DND-41 (cell line): ENCODE measurements at regions not wholly inside any gene's neighbourhood (a gene's known extent, or its start where the extent isn't known, plus 50 kb on each side); places are given as distances from the start of the nearest gene placed in this dataset.

Experiments used
- ATAC-seq: fragments of 200-7000 bp; cut with Tn5 transposase; 3 replicates; pipeline ENCODE4 v1.9.1; 2021; ENCODE audit warnings: low read depth; ENCODE audit not compliant: insufficient read depth
- DNase-seq: peaks from one replicate; pipeline ENCODE4 v3.0.0-alpha.2; 2020
- H2AFZ ChIP-seq: 2 replicates; pipeline ENCODE4 v1.6.0; 2012; ENCODE audit warnings: low read depth, low read length
- H3K27ac ChIP-seq: 2 replicates; pipeline ENCODE4 v1.5.1; 2012; ENCODE audit warnings: low read length, inconsistent platforms
- H3K27me3 ChIP-seq: fragments of 200-600 bp; sonication (generic); 2 replicates; pipeline ENCODE4 v1.6.0; 2012; ENCODE audit warnings: low read length, mild to moderate bottlenecking, inconsistent platforms; ENCODE audit not compliant: insufficient read depth, poor library complexity
- H3K36me3 ChIP-seq: 2 replicates; pipeline ENCODE4 v1.5.1; 2012; ENCODE audit warnings: low read length, inconsistent platforms; ENCODE audit not compliant: insufficient read depth
- H3K4me1 ChIP-seq: 2 replicates; pipeline ENCODE4 v1.5.1; 2012; ENCODE audit warnings: mild to moderate bottlenecking, low read length; ENCODE audit not compliant: insufficient read depth
- H3K4me2 ChIP-seq: 2 replicates; pipeline ENCODE4 v1.6.0; 2012; ENCODE audit warnings: mild to moderate bottlenecking, moderate library complexity, low read length, inconsistent platforms; ENCODE audit not compliant: insufficient read depth
- H3K4me3 ChIP-seq, 2 experiments: fragments of 200-600 bp in 1 of 2; shearing (Covaris generic) in 1 of 2; 2 replicates each; pipeline ENCODE4 v1.5.1; 2012 to 2016; ENCODE audit warnings: inconsistent platforms in 2 of 2, low read length in 2 of 2, mild to moderate bottlenecking in 2 of 2, low read depth in 1 of 2, moderate library complexity in 1 of 2
- H3K79me2 ChIP-seq: 2 replicates; pipeline ENCODE4 v1.6.0; 2012; ENCODE audit warnings: low read length, inconsistent platforms; ENCODE audit not compliant: insufficient read depth
- H3K9ac ChIP-seq: 2 replicates; pipeline ENCODE4 v1.6.0; 2012; ENCODE audit warnings: low read depth, mild to moderate bottlenecking, inconsistent platforms, low read length, moderate library complexity
- H3K9me3 ChIP-seq: 2 replicates; pipeline ENCODE4 v1.5.1; 2012; ENCODE audit warnings: low read length, moderate library complexity, mild to moderate bottlenecking, inconsistent platforms; ENCODE audit not compliant: insufficient read depth, severe bottlenecking
- H4K20me1 ChIP-seq: 2 replicates; pipeline ENCODE4 v1.6.0; 2012; ENCODE audit warnings: low read length; ENCODE audit not compliant: insufficient read depth
- EZH2 ChIP-seq: IDR thresholded peaks from 3 replicates; pipeline ENCODE4 v1.6.1; 2012; ENCODE audit warnings: borderline replicate concordance, low read depth, mild to moderate bottlenecking, moderate library complexity, low read length, inconsistent platforms; ENCODE audit not compliant: severe bottlenecking
- TF ChIP-seq, protein P1 (sequence below): IDR thresholded peaks from 2 replicates; pipeline ENCODE4 v1.5.1; 2012; ENCODE audit warnings: borderline replicate concordance, low read length, moderate library complexity, mild to moderate bottlenecking; ENCODE audit not compliant: poor library complexity, severe bottlenecking; ENCODE audit errors: extremely low read depth

GRCh38 chr16:6822041-6822440, 510.6 kb upstream of the RBFOX1 start:
- Histone ChIP-seq H3K36me3 (no peaks in the 10 kb centered on the region), H2AFZ (no peak overlapping the region), H3K9me3 (no peaks in the 10 kb centered on the region), H3K4me3 (no peak overlapping the region), H3K79me2 (no peaks in the 10 kb centered on the region), H3K9ac (no peak overlapping the region), H3K27ac (no peak overlapping the region), H4K20me1 (no peaks in the 10 kb centered on the region), H3K4me2 (no peak overlapping the region), H3K27me3 (no peaks in the 10 kb centered on the region), H3K4me1 (no peaks in the 10 kb centered on the region)
- TF ChIP-seq, protein P1, sequence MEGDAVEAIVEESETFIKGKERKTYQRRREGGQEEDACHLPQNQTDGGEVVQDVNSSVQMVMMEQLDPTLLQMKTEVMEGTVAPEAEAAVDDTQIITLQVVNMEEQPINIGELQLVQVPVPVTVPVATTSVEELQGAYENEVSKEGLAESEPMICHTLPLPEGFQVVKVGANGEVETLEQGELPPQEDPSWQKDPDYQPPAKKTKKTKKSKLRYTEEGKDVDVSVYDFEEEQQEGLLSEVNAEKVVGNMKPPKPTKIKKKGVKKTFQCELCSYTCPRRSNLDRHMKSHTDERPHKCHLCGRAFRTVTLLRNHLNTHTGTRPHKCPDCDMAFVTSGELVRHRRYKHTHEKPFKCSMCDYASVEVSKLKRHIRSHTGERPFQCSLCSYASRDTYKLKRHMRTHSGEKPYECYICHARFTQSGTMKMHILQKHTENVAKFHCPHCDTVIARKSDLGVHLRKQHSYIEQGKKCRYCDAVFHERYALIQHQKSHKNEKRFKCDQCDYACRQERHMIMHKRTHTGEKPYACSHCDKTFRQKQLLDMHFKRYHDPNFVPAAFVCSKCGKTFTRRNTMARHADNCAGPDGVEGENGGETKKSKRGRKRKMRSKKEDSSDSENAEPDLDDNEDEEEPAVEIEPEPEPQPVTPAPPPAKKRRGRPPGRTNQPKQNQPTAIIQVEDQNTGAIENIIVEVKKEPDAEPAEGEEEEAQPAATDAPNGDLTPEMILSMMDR, result no peak
- no peak for TF ChIP-seq EZH2
- DNase-seq (no peak), ATAC-seq (no peak)

- no peak overlapping the region for H2AFZ ChIP-seq
- no peaks in the 10 kb centered on the region for H3K36me3 ChIP-seq
- no peak overlapping the region for H3K4me2 ChIP-seq
- H3K4me3 ChIP-seq, result no peak overlapping the region
- DNase-seq (no peak), ATAC-seq (no peak)
- H3K9ac ChIP-seq, result no peak overlapping the region
- no peaks in the 10 kb centered on the region for H3K27me3 ChIP-seq
- TF ChIP-seq EZH2, result no peak
- TF ChIP-seq, protein P1, result no peak
- no peaks in the 10 kb centered on the region for H3K9me3 ChIP-seq
- no peak overlapping the region for H3K27ac ChIP-seq
- H4K20me1 ChIP-seq, result no peaks in the 10 kb centered on the region
- no peaks in the 10 kb centered on the region for H3K79me2 ChIP-seq
- H3K4me1 ChIP-seq, result no peaks in the 10 kb centered on the region
Observed at GRCh38 chr16:6804461-6804860, 528.2 kb upstream of the RBFOX1 start.

DNA sequence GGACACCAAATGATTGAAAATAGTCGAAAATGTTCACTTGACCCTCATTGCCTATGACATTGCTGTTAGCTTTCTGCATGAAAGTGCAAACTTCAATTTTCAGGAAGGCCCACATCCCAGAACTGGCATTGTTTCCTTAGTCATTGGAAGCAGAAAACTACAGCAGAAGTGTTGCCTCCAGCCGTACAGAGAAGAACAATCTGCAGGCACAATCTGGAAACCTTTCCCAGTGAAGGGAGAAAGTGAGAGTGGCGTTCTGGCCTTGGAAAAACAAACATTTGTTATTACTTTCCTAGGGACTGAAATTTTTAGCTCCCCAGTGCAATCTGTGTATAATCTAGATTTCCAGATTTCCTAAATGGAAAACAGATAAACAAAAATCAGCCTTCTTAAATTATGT, 529.5 kb upstream of the RBFOX1 start:
- no peaks in the 10 kb centered on the region for H3K27me3 ChIP-seq
- DNase-seq, result no peak
- no peaks in the 10 kb centered on the region for H3K4me1 ChIP-seq
- no peak for ATAC-seq
- no peak overlapping the region for H3K27ac ChIP-seq
- no peaks in the 10 kb centered on the region for H3K36me3 ChIP-seq
- no peak overlapping the region for H3K4me2 ChIP-seq
- H3K9ac ChIP-seq, result no peak overlapping the region
- H3K4me3 ChIP-seq, result no peak overlapping the region
- H2AFZ ChIP-seq, result no peak overlapping the region
- TF ChIP-seq, protein P1, result no peak
- no peak for TF ChIP-seq EZH2
- no peaks in the 10 kb centered on the region for H3K9me3 ChIP-seq
- no peaks in the 10 kb centered on the region for H4K20me1 ChIP-seq
- H3K79me2 ChIP-seq, result no peaks in the 10 kb centered on the region

GRCh38 chr16:6797223-6797622, 535.4 kb upstream of the RBFOX1 start:
- ATAC-seq, result no peak
- TF ChIP-seq, protein P1, result no peak
- TF ChIP-seq EZH2, result no peak
- Histone ChIP-seq H3K9me3 (no peaks in the 10 kb centered on the region), H3K27ac (no peak overlapping the region), H3K4me3 (no peak overlapping the region), H3K36me3 (no peaks in the 10 kb centered on the region), H3K79me2 (no peaks in the 10 kb centered on the region), H3K9ac (no peak overlapping the region), H3K4me2 (no peak overlapping the region), H2AFZ (no peak overlapping the region), H4K20me1 (no peaks in the 10 kb centered on the region), H3K4me1 (no peaks in the 10 kb centered on the region), H3K27me3 (no peaks in the 10 kb centered on the region)
- DNase-seq, result no peak
